IMR-90 (cell line): ENCODE measurements at regions not wholly inside any gene's neighbourhood (a gene's known extent, or its start where the extent isn't known, plus 50 kb on each side); places are given as distances from the start of the nearest gene placed in this dataset.

Source experiments
- ATAC-seq: fragments of 200-7000 bp; cut with Tn5 transposase; 2 replicates; pipeline ENCODE4 v1.9.1; 2020; ENCODE audit warnings: low read depth, mild to moderate bottlenecking, moderate library complexity
- BruUV-seq: library from RNA; stranded (reverse); fragments of 400-500 nt; replicated peaks from 2 replicates; lab custom pipeline; 2021; lab: Mats Ljungman, UMichigan
- CTCF ChIA-PET: fragments of 300-600 bp; formaldehyde crosslinking; extraction: SDS; loops from one replicate; lab custom pipeline; 2021; ENCODE audit warnings: antibody characterized with exemption; lab: Yijun Ruan, JAX
- POLR2A ChIA-PET: fragments of 300-600 bp; sonication (Branson Sonifier 250); formaldehyde crosslinking; loops from one replicate; lab custom pipeline; 2022; ENCODE audit warnings: antibody characterized with exemption; ENCODE audit not compliant: unreplicated experiment; lab: Charles Lee
- DNase-seq: peaks from one replicate; pipeline ENCODE4 v3.0.0; 2013
- H2AFZ ChIP-seq: replicated peaks from 2 replicates; pipeline ENCODE3; 2013; ENCODE audit warnings: low read length, mild to moderate bottlenecking; ENCODE audit not compliant: poor library complexity
- H2AK5ac ChIP-seq: 2 replicates; pipeline ENCODE4 v1.6.1; 2013; ENCODE audit warnings: low read depth, low read length, inconsistent platforms
- H2AK9ac ChIP-seq: replicated peaks from 2 replicates; pipeline ENCODE3; 2013; ENCODE audit warnings: mild to moderate bottlenecking, low read depth, low read length, moderate library complexity; ENCODE audit not compliant: poor library complexity
- H2BK120ac ChIP-seq: 2 replicates; pipeline ENCODE4 v1.6.1; 2013; ENCODE audit warnings: low read depth, low read length, inconsistent platforms
- H2BK15ac ChIP-seq: 3 replicates; pipeline ENCODE4 v1.6.1; 2013; ENCODE audit warnings: low read depth, low read length, inconsistent platforms
- H2BK20ac ChIP-seq: 2 replicates; pipeline ENCODE4 v1.6.1; 2013; ENCODE audit warnings: low read depth, mild to moderate bottlenecking, inconsistent platforms, low read length, moderate library complexity
- H2BK5ac ChIP-seq: 2 replicates; pipeline ENCODE4 v1.6.1; 2013; ENCODE audit warnings: mild to moderate bottlenecking, low read depth, low read length, inconsistent platforms; ENCODE audit not compliant: poor library complexity, severe bottlenecking
- H3K14ac ChIP-seq: replicated peaks from 2 replicates; pipeline ENCODE4 v1.6.1; 2013; ENCODE audit warnings: low read depth, low read length, inconsistent platforms
- H3K18ac ChIP-seq: 2 replicates; pipeline ENCODE4 v1.6.1; 2013; ENCODE audit warnings: low read depth, low read length, control low read depth
- H3K23ac ChIP-seq: 2 replicates; pipeline ENCODE4 v1.6.1; 2013; ENCODE audit warnings: low read depth, low read length, inconsistent platforms
- H3K27ac ChIP-seq: 2 replicates; pipeline ENCODE4 v1.5.1; 2013; ENCODE audit warnings: mild to moderate bottlenecking, control low read depth, low read length; ENCODE audit not compliant: insufficient read depth
- H3K27me3 ChIP-seq: 2 replicates; pipeline ENCODE4 v1.6.1; 2013; ENCODE audit warnings: low read length; ENCODE audit not compliant: control insufficient read depth, insufficient read depth
- H3K36me3 ChIP-seq: 2 replicates; pipeline ENCODE4 v1.6.1; 2013; ENCODE audit warnings: low read length, mixed read lengths; ENCODE audit not compliant: control insufficient read depth, insufficient read depth
- H3K4ac ChIP-seq: 2 replicates; pipeline ENCODE4 v1.6.1; 2013; ENCODE audit warnings: low read depth, low read length, inconsistent platforms
- H3K4me1 ChIP-seq: 2 replicates; pipeline ENCODE4 v1.6.1; 2013; ENCODE audit warnings: low read length, mixed read lengths; ENCODE audit not compliant: control insufficient read depth, insufficient read depth
- H3K4me2 ChIP-seq: 2 replicates; pipeline ENCODE4 v1.6.1; 2013; ENCODE audit warnings: low read depth, mild to moderate bottlenecking, control low read depth, low read length, moderate library complexity
- H3K4me3 ChIP-seq: 2 replicates; pipeline ENCODE4 v1.5.1; 2013; ENCODE audit warnings: low read depth, mild to moderate bottlenecking, control low read depth, low read length, moderate library complexity; ENCODE audit not compliant: insufficient read depth
- H3K56ac ChIP-seq: 2 replicates; pipeline ENCODE4 v1.6.1; 2013; ENCODE audit warnings: low read length, inconsistent platforms; ENCODE audit not compliant: insufficient read depth; ENCODE audit errors: extremely low read depth
- H3K79me1 ChIP-seq, 2 experiments: 2 replicates each; pipeline ENCODE4 v1.6.1; 2013; ENCODE audit warnings: low read length in 2 of 2, inconsistent platforms in 1 of 2, low read depth in 1 of 2
- H3K9ac ChIP-seq: 2 replicates; pipeline ENCODE4 v1.6.1; 2013; ENCODE audit warnings: low read depth, low read length, control low read depth
- H3K9me1 ChIP-seq: 2 replicates; pipeline ENCODE4 v1.6.1; 2013; ENCODE audit warnings: low read length, inconsistent platforms; ENCODE audit not compliant: insufficient read depth
- H3K9me3 ChIP-seq: 2 replicates; pipeline ENCODE4 v1.6.1; 2013; ENCODE audit warnings: low read length; ENCODE audit not compliant: control insufficient read depth, insufficient read depth
- H4K20me1 ChIP-seq: 2 replicates; pipeline ENCODE4 v1.6.1; 2013; ENCODE audit warnings: low read length, inconsistent platforms; ENCODE audit not compliant: insufficient read depth
- H4K5ac ChIP-seq: 2 replicates; pipeline ENCODE4 v1.6.1; 2013; ENCODE audit warnings: mild to moderate bottlenecking, low read depth, low read length, control low read depth
- H4K8ac ChIP-seq, 2 experiments: 2 replicates each; pipeline ENCODE4 v1.6.1; 2013; ENCODE audit warnings: low read depth in 2 of 2, low read length in 2 of 2, control low read depth in 1 of 2, inconsistent platforms in 1 of 2
- H4K91ac ChIP-seq: 2 replicates; pipeline ENCODE4 v1.6.1; 2013; ENCODE audit warnings: low read depth, low read length, inconsistent platforms; ENCODE audit not compliant: insufficient read depth
- BHLHE40 ChIP-seq: fragments of 150-350 bp; IDR thresholded peaks from 2 replicates; pipeline ENCODE4 v1.6.1; 2016; ENCODE audit warnings: mild to moderate bottlenecking, low read depth, low read length
- CEBPB ChIP-seq: IDR thresholded peaks from 2 replicates; pipeline ENCODE4 v1.6.1; 2012; ENCODE audit warnings: low read depth, low read length, improper control_type of control experiment
- CHD1 ChIP-seq: IDR thresholded peaks from 2 replicates; pipeline ENCODE4 v1.6.1; 2012; ENCODE audit warnings: low read depth, low read length, improper control_type of control experiment
- CTCF ChIP-seq: conservative IDR thresholded peaks from 2 replicates; pipeline ENCODE4 v1.5.1; 2012; ENCODE audit warnings: mild to moderate bottlenecking, low read depth, low read length, improper control_type of control experiment
- ELK1 ChIP-seq: fragments of 150-350 bp; IDR thresholded peaks from 2 replicates; pipeline ENCODE4 v1.6.1; 2016; ENCODE audit warnings: low read depth, mild to moderate bottlenecking, low read length, moderate library complexity, borderline replicate concordance
- FOS ChIP-seq: fragments of 150-350 bp; IDR thresholded peaks from 2 replicates; pipeline ENCODE4 v1.6.1; 2016; ENCODE audit warnings: low read depth, low read length
- MAFK ChIP-seq: IDR thresholded peaks from 2 replicates; pipeline ENCODE4 v1.6.1; 2012; ENCODE audit warnings: low read depth, low read length, improper control_type of control experiment
- MAZ ChIP-seq: IDR thresholded peaks from 2 replicates; pipeline ENCODE4 v1.6.1; 2012; ENCODE audit warnings: low read depth, mild to moderate bottlenecking, low read length, improper control_type of control experiment, moderate library complexity, borderline replicate concordance
- MXI1 ChIP-seq: IDR thresholded peaks from 2 replicates; pipeline ENCODE4 v1.6.1; 2012; ENCODE audit warnings: low read depth, mild to moderate bottlenecking, low read length, moderate library complexity, borderline replicate concordance
- NFE2L2 ChIP-seq: fragments of 150-350 bp; IDR thresholded peaks from 2 replicates; pipeline ENCODE4 v1.6.1; 2016; ENCODE audit warnings: low read depth, mild to moderate bottlenecking, low read length
- POLR2A ChIP-seq: IDR thresholded peaks from 2 replicates; pipeline ENCODE4 v1.6.1; 2012; ENCODE audit warnings: mild to moderate bottlenecking, low read depth, low read length
- RAD21 ChIP-seq: IDR thresholded peaks from 2 replicates; pipeline ENCODE4 v1.6.1; 2012; ENCODE audit warnings: low read length, improper control_type of control experiment
- RCOR1 ChIP-seq: IDR thresholded peaks from 2 replicates; pipeline ENCODE4 v1.6.1; 2012; ENCODE audit warnings: mild to moderate bottlenecking, low read length, improper control_type of control experiment; ENCODE audit not compliant: insufficient replicate concordance
- RFX5 ChIP-seq: IDR thresholded peaks from 2 replicates; pipeline ENCODE4 v1.8.0; 2012; ENCODE audit warnings: low read depth, mild to moderate bottlenecking, low read length, moderate library complexity
- SMC3 ChIP-seq: fragments of 150-350 bp; IDR thresholded peaks from 2 replicates; pipeline ENCODE4 v1.6.1; 2016; ENCODE audit warnings: low read depth, mild to moderate bottlenecking, antibody characterized with exemption, low read length, moderate library complexity
- USF2 ChIP-seq: fragments of 150-350 bp; IDR thresholded peaks from 2 replicates; pipeline ENCODE4 v1.6.1; 2017; ENCODE audit warnings: mild to moderate bottlenecking, antibody characterized with exemption, low read length, low read depth
- WGBS, 2 experiments: methylation state at CpG; one replicate each; pipeline versions ENCODE4 v1.1.5 to v1.1.7; 2013; ENCODE audit warnings: missing lambda C conversion rate in 2 of 2; ENCODE audit not compliant: insufficient read length in 1 of 2; ENCODE audit errors: extremely low coverage in 2 of 2; 5-methylcytosine and 5-hydroxymethylcytosine counted together
- dilution Hi-C: fragments of 300-500 bp; cut with HindIII; formaldehyde crosslinking; loops from one replicate; pipeline ENCODE4 v1.14.3; 2018; ENCODE audit warnings: low sequenced_read_pairs; ENCODE audit not compliant: unreplicated experiment
- in situ Hi-C: fragments of 300-500 bp; cut with MboI; formaldehyde crosslinking; loops from 3 replicates; pipeline ENCODE4 v1.14.3; 2019; ENCODE audit warnings: low sequenced_read_pairs, inconsistent platforms, mixed read lengths
- intact Hi-C: fragments of 100-400 bp; cut with micrococcal nuclease; formaldehyde crosslinking; loops from 2 replicates; pipeline ENCODE4 v1.10.0; 2022

- H2AFZ ChIP-seq, result no peak overlapping the region
- ChIA-PET CTCF (no interaction called here), POLR2A (no interaction called here)
- no peak overlapping the region for H3K9ac ChIP-seq
- in situ Hi-C loops (no loop called here), intact Hi-C loops (no loop called here), dilution Hi-C loops (no loop called here)
- TF ChIP-seq SMC3, result no peak
- TF ChIP-seq POLR2A, result no peak
- TF ChIP-seq USF2, result no peak
- TF ChIP-seq MAFK, result no peak
- no peak for TF ChIP-seq RCOR1
- TF ChIP-seq RFX5, result no peak
- no peak for TF ChIP-seq CHD1
- TF ChIP-seq CEBPB, result no peak
- TF ChIP-seq MAZ, result no peak
- no peak for TF ChIP-seq CTCF
- no peak for TF ChIP-seq ELK1
- TF ChIP-seq FOS, result no peak
- TF ChIP-seq RAD21, result no peak
- TF ChIP-seq MXI1, result no peak
- TF ChIP-seq NFE2L2, result no peak
- TF ChIP-seq BHLHE40, result no peak
- no peak overlapping the region for H2BK15ac ChIP-seq
- H3K36me3 ChIP-seq, result no peaks in the 10 kb centered on the region
- no peak overlapping the region for H4K8ac ChIP-seq
- DNase-seq, result no peak
- no peak overlapping the region for H2BK20ac ChIP-seq
- no peaks in the 10 kb centered on the region for H3K27me3 ChIP-seq
- ATAC-seq, result no peak
- no peak overlapping the region for H3K14ac ChIP-seq
- H3K9me3 ChIP-seq, result no peaks in the 10 kb centered on the region
- H3K23ac ChIP-seq, result no peak overlapping the region
- no peak overlapping the region for H2BK5ac ChIP-seq
- no peak overlapping the region for H2AK5ac ChIP-seq
- H4K20me1 ChIP-seq, result no peaks in the 10 kb centered on the region
- no peaks in the 10 kb centered on the region for H3K9me1 ChIP-seq
- H3K4me2 ChIP-seq, result no peak overlapping the region
- no peak overlapping the region for H3K18ac ChIP-seq
- H2AK9ac ChIP-seq, result no peak overlapping the region
- H2BK120ac ChIP-seq, result no peak overlapping the region
- H3K79me1 ChIP-seq, result no peaks in the 10 kb centered on the region
- no peak overlapping the region for H3K4ac ChIP-seq
- BruUV-seq, result no TSS peak
- no peak overlapping the region for H3K56ac ChIP-seq
- H3K27ac ChIP-seq, result no peak overlapping the region
- H3K4me1 ChIP-seq, result no peaks in the 10 kb centered on the region
- H3K4me3 ChIP-seq, result no peak overlapping the region
- no peak overlapping the region for H4K91ac ChIP-seq
- no peak overlapping the region for H4K5ac ChIP-seq
- WGBS, 2 experiments, result no CpG with 5 or more reads among the region's 3 CpGs
Measured at GRCh38 chr3:22485954-22486353, 717.2 kb upstream of the UBE2E2 start.
